Fibroblast of mammary gland (primary cell): ENCODE measurements at regions not wholly inside any gene's neighbourhood (a gene's known extent, or its start where the extent isn't known, plus 50 kb on each side); places are given as distances from the start of the nearest gene placed in this dataset.
"Not testable (repeated sequence)": the region's sequence is repeated elsewhere in the genome, so short reads cannot be mapped to it uniquely, and the experiment has no call there.

Source experiments
- DNase-seq: peaks from one replicate; pipeline ENCODE4 v3.0.0-alpha.2; 2010; ENCODE audit warnings: low read depth
- H3K4me3 ChIP-seq: 2 replicates; pipeline ENCODE4 v1.5.1; 2011; ENCODE audit warnings: low read depth, mild to moderate bottlenecking, low read length, moderate library complexity; ENCODE audit not compliant: control insufficient read depth
- TF ChIP-seq, protein P1 (sequence below): conservative IDR thresholded peaks from 2 replicates; pipeline ENCODE4 v1.5.1; 2011; ENCODE audit warnings: low read depth, low read length, inconsistent platforms; ENCODE audit not compliant: control insufficient read depth, insufficient read depth

DNA sequence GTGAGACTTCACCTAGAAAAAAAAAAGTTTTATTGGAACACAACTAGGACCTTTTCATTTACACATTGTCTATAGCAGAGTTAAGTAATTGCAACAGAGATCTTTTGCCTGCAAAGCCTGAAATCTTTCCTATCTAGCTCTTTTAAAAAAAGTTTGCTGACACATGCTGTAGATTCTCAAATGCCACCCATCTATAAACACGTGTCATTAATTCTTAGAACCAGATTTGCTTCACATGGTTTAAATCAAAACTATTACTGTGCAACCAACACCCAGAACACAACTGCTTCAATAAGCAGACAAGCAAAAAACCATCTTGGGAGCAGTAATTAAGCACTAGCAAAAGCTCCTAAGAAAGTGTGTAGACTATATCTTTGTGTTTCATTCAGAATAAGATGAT, 55.0 kb downstream of the OXSM start:
- TF ChIP-seq, protein P1, sequence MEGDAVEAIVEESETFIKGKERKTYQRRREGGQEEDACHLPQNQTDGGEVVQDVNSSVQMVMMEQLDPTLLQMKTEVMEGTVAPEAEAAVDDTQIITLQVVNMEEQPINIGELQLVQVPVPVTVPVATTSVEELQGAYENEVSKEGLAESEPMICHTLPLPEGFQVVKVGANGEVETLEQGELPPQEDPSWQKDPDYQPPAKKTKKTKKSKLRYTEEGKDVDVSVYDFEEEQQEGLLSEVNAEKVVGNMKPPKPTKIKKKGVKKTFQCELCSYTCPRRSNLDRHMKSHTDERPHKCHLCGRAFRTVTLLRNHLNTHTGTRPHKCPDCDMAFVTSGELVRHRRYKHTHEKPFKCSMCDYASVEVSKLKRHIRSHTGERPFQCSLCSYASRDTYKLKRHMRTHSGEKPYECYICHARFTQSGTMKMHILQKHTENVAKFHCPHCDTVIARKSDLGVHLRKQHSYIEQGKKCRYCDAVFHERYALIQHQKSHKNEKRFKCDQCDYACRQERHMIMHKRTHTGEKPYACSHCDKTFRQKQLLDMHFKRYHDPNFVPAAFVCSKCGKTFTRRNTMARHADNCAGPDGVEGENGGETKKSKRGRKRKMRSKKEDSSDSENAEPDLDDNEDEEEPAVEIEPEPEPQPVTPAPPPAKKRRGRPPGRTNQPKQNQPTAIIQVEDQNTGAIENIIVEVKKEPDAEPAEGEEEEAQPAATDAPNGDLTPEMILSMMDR = no peak
- H3K4me3 ChIP-seq = no peak overlapping the region
- no peak for DNase-seq

DNA sequence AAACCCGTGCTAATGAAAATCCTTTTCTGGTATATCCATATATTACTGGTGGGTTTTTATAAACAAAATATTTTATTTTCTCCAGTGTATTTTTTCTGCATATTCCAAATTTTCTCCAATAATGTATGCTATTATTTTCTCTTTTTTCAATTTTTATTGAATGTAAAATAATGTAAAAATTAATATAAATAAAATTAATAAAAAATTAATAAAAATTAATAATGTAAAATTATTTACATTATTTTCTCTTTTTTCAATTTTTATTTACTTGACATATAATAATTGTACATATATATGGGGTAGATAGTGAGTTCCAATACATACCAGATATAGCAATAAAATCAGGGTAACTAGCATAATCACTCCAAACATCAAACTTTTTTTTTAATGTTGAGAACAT, 56.4 kb downstream of the OXSM start:
- TF ChIP-seq, protein P1 = no peak
- DNase-seq = no peak
- H3K4me3 ChIP-seq = no peak overlapping the region

DNA sequence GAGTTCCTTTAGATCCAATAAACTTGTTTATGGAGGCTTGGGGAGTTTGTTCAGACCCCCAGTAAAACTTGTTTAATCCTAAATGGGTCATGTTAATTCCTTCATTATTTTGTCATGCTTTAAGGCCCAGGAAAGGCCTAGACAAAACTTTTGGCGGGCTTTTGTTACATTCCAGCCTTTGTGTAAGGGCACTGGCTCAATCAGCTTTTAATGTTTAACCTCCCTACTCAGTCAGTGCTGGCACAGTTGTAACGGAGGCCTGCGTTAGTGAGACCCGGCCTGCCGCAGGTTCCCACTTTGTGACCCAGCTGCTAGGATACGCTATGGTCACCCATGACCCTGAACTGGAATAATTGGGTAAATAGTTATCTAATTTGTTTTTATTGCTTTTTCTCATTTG, 59.2 kb downstream of the OXSM start:
- no peak overlapping the region for H3K4me3 ChIP-seq
- TF ChIP-seq, protein P1 = no peak
- DNase-seq = no peak

DNA sequence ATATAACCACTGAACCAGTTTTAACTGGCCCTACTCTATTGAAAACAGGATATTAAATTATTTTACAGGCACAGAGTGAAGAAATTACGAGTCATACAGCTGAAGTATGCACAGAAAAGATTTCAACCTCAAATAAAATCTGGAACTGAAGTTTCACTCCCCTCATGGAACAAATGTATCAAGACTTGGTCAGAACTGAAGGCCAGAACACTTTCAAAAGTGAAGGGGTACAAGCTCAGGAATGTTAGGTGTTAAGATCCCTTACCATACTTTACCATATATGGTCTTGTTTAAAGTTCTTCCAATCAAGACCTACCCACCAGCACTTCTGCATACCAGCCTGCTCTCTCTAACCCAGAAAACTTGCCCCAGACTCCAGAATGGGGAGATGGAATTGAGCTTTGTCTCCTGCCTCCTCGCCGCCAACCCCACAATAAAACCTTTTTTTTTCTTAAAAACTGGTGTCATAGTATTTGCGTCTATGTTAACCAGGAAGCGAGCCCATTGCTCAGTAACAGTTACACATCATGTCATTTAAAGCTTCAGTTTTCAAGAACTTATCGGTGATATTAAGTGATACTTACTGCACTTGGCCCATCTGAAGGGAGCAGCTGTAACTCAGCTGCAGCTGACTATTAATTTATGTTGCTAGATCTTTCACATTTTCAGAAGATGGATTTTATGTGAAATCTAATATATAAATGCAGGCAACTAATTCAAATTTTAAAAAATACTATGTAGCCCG, 59.9 kb downstream of the OXSM start:
- no peak overlapping the region for H3K4me3 ChIP-seq
- peak; percentile 42 for DNase-seq
- TF ChIP-seq, protein P1 = no peak

DNA sequence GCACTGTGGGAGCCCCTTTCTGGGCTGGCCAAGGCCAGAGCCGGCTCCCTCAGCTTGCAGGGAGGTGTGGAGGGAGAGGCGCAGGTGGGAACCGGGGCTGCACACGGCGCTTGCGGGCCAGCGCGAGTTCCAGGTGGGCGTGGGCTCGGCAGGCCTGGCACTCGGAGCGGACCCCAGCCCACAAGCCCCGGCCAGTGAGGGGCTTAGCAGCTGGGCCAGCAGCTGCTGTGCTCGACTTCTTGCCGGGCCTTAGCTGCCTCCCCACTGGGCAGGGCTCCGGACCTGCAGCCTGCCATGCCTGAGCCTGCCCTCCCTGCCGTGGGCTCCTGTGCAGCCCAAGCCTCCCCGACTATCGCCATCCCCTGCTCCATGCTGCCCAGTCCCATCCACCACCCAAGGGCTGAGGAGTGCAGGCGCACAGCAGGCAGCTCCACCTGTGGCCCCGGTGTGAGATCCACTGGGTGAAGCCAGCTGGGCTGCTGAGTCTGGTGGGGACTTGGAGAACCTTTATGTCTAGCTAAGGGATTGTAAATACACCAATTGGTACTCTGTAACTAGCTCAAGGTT, 61.9 kb downstream of the OXSM start:
- not testable (repeated sequence) for DNase-seq, H3K4me3 ChIP-seq

DNA sequence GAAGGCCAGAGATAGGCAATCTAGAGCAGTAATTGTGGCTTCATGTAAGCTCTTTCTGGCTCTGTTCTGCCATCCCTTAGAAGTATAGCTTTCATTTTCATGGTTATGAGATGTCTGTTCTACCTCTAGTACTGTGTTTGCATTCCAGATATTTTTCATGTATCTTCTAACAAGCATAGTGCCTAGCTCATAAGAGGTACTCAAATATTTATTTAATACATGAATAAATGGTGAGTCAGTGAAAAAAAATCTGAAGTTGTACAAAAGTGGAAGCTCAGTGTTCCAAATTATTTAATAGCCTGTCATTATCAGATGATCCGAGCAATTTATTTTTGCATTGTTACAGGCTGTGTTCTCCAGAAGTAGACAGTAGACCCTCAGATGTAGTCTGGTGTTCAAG, 64.3 kb downstream of the OXSM start:
- TF ChIP-seq, protein P1 = no peak
- H3K4me3 ChIP-seq = no peak overlapping the region
- DNase-seq = peak; percentile 24

DNA sequence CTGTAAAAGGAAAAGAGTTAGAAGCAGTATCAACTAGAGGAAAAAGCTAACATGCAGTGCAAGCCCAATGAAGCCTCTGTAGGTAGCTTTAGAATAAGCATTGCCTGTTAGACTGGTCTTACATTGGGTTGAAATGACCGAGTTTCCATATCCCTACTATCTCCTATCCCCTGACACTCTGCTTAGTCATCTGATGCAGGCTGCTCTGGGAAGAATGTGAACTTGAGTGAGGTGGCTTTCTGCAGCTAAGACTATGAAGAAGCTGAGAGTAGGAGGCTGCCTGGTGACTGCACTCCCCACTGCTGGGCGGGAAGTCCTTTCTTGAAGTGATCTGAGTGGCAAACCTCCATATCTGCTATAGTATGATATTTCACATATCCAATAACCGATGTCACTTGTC, 64.7 kb downstream of the OXSM start:
- DNase-seq = peak; percentile 68
- no peak overlapping the region for H3K4me3 ChIP-seq

More for the DNA sequence above, 64.7 kb downstream of the OXSM start:
- TF ChIP-seq, protein P1 = no peak
